Adrenal gland (tissue), 9 donors: ENCODE measurements at regions not wholly inside any gene's neighbourhood (a gene's known extent, or its start where the extent isn't known, plus 50 kb on each side); places are given as distances from the start of the nearest gene placed in this dataset.

ENCODE experiments used
- DNase-seq, 7 donors: peaks; one replicate each; pipeline ENCODE4 v3.0.0-alpha.2; 2019 to 2020
- H3K27ac ChIP-seq, 5 donors: fragments of 200-600 bp; sonication (generic) in 4 of 5; 1 replicate in 3 of 5; 2 replicates in 2 of 5; pipeline versions ENCODE4 v1.5.1 to v1.8.0; 2016 to 2020; ENCODE audit warnings: mild to moderate bottlenecking in 1 of 5
- H3K27me3 ChIP-seq: fragments of 200-600 bp; 2 replicates; pipeline ENCODE4 v1.8.0; 2021
- H3K36me3 ChIP-seq, 2 donors: fragments of 200-600 bp; replicated peaks in 1 of 2; 1 replicate in 1 of 2; 2 replicates in 1 of 2; pipeline versions ENCODE4 v1.5.1 to v1.8.0; 2018 to 2022
- H3K4me1 ChIP-seq, 2 donors: fragments of 200-600 bp; replicated peaks in 1 of 2; 1 replicate in 1 of 2; 2 replicates in 1 of 2; pipeline versions ENCODE4 v1.5.1 to v1.8.0; 2018 to 2021
- H3K4me3 ChIP-seq, 4 donors: fragments of 200-600 bp; sonication (generic) in 3 of 4; one replicate each; pipeline ENCODE4 v1.5.1; 2016 to 2018
- H3K9me3 ChIP-seq, 3 donors: fragments of 200-600 bp; sonication (generic) in 1 of 3; replicated peaks in 1 of 3; 1 replicate in 2 of 3; 2 replicates in 1 of 3; pipeline versions ENCODE4 v1.5.1 to v1.8.0; 2016 to 2021
- CTCF ChIP-seq, 6 experiments: fragments of 450-650 bp in 4 of 6; fragments of 200-600 bp in 2 of 6; sonication (generic) in 1 of 6; IDR thresholded peaks; 1 replicate in 5 of 6; 2 replicates in 1 of 6; pipeline versions ENCODE4 v1.5.1 to v1.8.0; 2016 to 2021; ENCODE audit warnings: antibody characterized with exemption in 6 of 6, mild to moderate bottlenecking in 2 of 6, moderate library complexity in 1 of 6
- POLR2A ChIP-seq, 2 donors: fragments of 450-650 bp; IDR thresholded peaks; one replicate each; pipeline ENCODE4 v1.6.1; 2017; ENCODE audit warnings: antibody characterized with exemption in 2 of 2, mild to moderate bottlenecking in 2 of 2, moderate library complexity in 1 of 2
- WGBS, 4 donors: extraction: QIAGEN DNeasy Blood & Tissue Kit in 2 of 4; methylation state at CpG; one replicate each; pipeline versions ENCODE4 v1.1.5 to v1.1.7; 2013 to 2017; 5-methylcytosine and 5-hydroxymethylcytosine counted together
- intact Hi-C, 2 donors: fragments of 100-400 bp; cut with DNase I; formaldehyde crosslinking; loops; one replicate each; pipeline versions ENCODE4 v1.14.1 to v1.15.0; 2022 to 2023
- donor health status: healthy with polysubstance abuse.
- donor health status: Bipolar disorder and iron deficiency.
- donor health status: DM: yes; HTN: yes; CAD: no.
- donor health status: DM: no; HTN: no; CAD: no.
- donor health status: DM: no; HTN: no; CAD: no.

DNA sequence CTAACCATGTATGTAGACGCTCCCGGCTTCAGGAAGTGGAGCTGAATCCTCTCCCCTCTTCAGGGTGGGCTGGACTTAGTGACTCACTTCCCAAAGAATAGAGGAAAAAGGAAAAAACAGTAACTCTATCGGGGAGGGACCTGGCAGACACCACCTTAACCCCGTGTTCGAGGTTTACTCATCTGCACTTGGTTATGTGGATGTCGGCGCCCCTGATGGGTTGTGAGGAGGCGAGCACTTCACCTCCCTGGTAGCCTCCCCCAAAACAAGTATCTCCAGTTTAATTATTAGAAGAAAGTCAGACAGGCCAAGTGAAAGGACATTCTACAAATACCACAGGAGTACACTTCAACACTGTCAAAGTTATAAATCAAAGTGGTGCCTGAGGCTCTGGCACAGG lies 559.7 kb downstream of the TCERG1L start:
- TF ChIP-seq POLR2A (IDR thresholded peaks at IDR 0.05) (no peak), CTCF (IDR thresholded peaks at IDR 0.05) (no peak)
- Histone ChIP-seq H3K27ac (no peak overlapping the region), H3K4me1 (no peaks in the 10 kb centered on the region), H3K4me3 (no peak overlapping the region), H3K36me3 (no peaks in the 10 kb centered on the region), H3K27me3 (no peaks in the 10 kb centered on the region), H3K9me3 (no peaks in the 10 kb centered on the region)
- intact Hi-C loops, result no loop called here
- no peak for DNase-seq
- 43 to 66% (median 56%) methylated on average over 8 of the region's 8 CpGs for WGBS, 4 donors

DNA sequence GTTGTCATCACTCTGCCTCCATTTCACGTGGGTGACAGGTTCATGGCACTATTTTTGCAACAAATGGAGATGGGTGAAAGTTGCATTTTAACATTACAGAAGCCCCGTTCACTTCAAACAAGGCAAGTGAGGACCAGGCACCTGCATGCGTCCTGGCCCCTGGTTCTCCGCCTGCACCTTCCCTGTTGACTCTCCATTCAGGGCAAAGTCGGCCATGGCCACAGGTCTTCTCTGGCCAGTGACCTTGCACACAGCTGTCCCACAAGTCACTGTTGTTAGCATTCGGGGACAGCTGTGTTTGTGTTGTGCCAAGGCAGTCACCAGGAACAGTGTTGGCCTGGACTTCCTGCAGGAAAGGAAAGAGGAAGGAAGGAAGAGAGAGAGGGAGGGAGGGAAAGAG lies 554.9 kb downstream of the TCERG1L start:
- H3K4me1 ChIP-seq, result no peaks in the 10 kb centered on the region
- no peak for DNase-seq
- no peak overlapping the region for H3K27ac ChIP-seq
- H3K9me3 ChIP-seq, result no peaks in the 10 kb centered on the region
- H3K4me3 ChIP-seq, result no peak overlapping the region
- TF ChIP-seq POLR2A (IDR thresholded peaks at IDR 0.05), result no peak
- TF ChIP-seq CTCF (IDR thresholded peaks at IDR 0.05), result no peak
- no peaks in the 10 kb centered on the region for H3K27me3 ChIP-seq
- WGBS, 4 donors, result 57 to 78% (median 69%) methylated on average over 6 of the region's 6 CpGs
- intact Hi-C loops, result no loop called here
- no peaks in the 10 kb centered on the region for H3K36me3 ChIP-seq

DNA sequence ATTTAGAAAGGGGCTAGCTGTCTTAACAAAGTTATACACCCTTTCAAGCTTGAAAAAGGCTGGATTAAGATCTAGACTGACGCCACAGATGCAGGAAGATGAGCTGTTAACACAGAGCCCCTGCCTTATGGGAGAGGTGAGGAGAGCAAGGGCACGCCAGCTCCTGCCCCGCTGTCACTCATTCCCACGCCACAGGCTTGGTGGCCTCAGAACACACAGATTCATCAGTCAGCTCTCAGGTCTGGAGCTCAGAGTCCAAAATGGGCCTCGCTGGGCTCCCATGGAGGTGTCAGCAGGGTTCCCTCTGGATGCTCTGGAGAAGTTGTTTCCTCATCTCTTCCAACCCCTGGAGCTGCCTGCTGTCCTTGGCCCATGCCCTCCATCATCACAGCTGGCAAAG lies 554.2 kb downstream of the TCERG1L start:
- 53 to 66% (median 62%) methylated on average over 5 of the region's 5 CpGs for WGBS, 4 donors
- intact Hi-C loops, result no loop called here
- H3K36me3 ChIP-seq, result no peaks in the 10 kb centered on the region
- H3K4me1 ChIP-seq, result no peaks in the 10 kb centered on the region
- no peak for TF ChIP-seq CTCF (IDR thresholded peaks at IDR 0.05)
- no peak for TF ChIP-seq POLR2A (IDR thresholded peaks at IDR 0.05)
- no peaks in the 10 kb centered on the region for H3K27me3 ChIP-seq
- H3K27ac ChIP-seq, result no peak overlapping the region
- DNase-seq, result no peak
- H3K4me3 ChIP-seq, result no peak overlapping the region
- H3K9me3 ChIP-seq, result no peaks in the 10 kb centered on the region

GRCh38 chr10:130757821-130758489 lies 553.6 kb downstream of the TCERG1L start:
- WGBS, 4 donors, result 79 to 87% (median 82%) methylated on average over 14 to 17 of the region's 17 CpGs
- Histone ChIP-seq H3K36me3 (no peaks in the 10 kb centered on the region), H3K4me1 (no peaks in the 10 kb centered on the region), H3K27ac (no peak overlapping the region), H3K27me3 (no peaks in the 10 kb centered on the region), H3K9me3 (no peaks in the 10 kb centered on the region), H3K4me3 (no peak overlapping the region)
- TF ChIP-seq CTCF (IDR thresholded peaks at IDR 0.05) (no peak), POLR2A (IDR thresholded peaks at IDR 0.05) (no peak)
- intact Hi-C loops, result no loop called here
- no peak for DNase-seq
